ENCODE measurements at regions not wholly inside any gene's neighbourhood (a gene's known extent, or its start where the extent isn't known, plus 50 kb on each side); places are given as distances from the start of the nearest gene placed in this dataset.

DNA sequence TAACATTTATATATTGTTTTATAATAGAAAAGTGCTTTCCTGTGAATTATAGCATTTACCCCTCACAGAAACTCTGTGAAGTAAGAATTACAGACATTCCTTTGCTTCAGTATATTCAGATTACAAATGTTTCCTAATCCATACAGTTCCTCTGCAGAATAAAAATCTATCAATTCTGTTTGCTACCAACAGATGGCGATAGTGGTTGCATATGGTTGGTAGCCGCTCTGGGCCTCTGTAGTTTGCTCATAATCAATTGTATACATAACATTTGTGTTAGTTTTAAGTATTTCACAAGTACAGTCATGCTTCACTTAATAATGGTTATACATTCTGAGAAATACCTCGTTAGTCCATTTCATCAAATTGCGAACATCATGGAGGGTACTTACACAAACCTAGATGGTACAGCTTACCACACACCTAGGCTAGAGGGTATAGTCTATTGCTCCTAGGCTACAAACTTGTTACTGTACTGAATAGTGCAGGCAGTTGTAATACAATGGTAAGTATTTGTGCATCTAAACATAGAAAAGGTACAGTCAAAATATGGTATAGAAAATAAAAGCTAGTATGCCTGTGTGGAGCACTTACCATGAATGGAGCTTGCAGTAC, 94.4 kb upstream of the STEAP4 start:
- Histone ChIP-seq H3K36me3 (ENCODE audit: control insufficient read depth, insufficient read depth, low read length) (no peaks in the 10 kb centered on the region), H3K4me3 (replicated peaks in 1 of 4; ENCODE audit: control extremely low read depth in 1 of 4, insufficient read depth in 1 of 4, low read depth in 3 of 4, low read length in 4 of 4) (no peak overlapping the region), H3K27me3 (ENCODE audit: control insufficient read depth, insufficient read depth, low read length) (no peaks in the 10 kb centered on the region), H3K27ac (ENCODE audit: insufficient read depth, low read length) (no peak overlapping the region), H3K4me2 (ENCODE audit: extremely low read depth, insufficient read depth, low read length) (no peak overlapping the region), H3K79me2 (ENCODE audit: control insufficient read depth, insufficient read depth, low read length) (no peaks in the 10 kb centered on the region), H4K20me1 (ENCODE audit: control insufficient read depth, extremely low read depth, insufficient read depth, low read length) (no peaks in the 10 kb centered on the region), H3K9me3 (ENCODE audit: control insufficient read depth, insufficient read depth, low read depth, low read length) (no peaks in the 10 kb centered on the region), H3K9ac (ENCODE audit: insufficient read depth, low read length) (no peak overlapping the region), H2AFZ (ENCODE audit: low read length) (no peak overlapping the region), H3K4me1 (ENCODE audit: control insufficient read depth, extremely low read depth, insufficient read depth, low read length) (no peaks in the 10 kb centered on the region)
- no peak for DNase-seq (ENCODE audit: low read depth in 2 of 2)
- TF ChIP-seq EZH2 (IDR thresholded peaks at IDR 0.05; ENCODE audit: low read length, missing control alignments) (no peak), CTCF (conservative IDR thresholded peaks at IDR 0.05 in 1 of 2, IDR thresholded peaks at IDR 0.05 in 1 of 2; ENCODE audit: low read depth in 1 of 2, low read length in 2 of 2) (peak in 1 of 2 donors; percentile 11)

GRCh38 chr7:88399696-88400240, 93.1 kb upstream of the STEAP4 start:
- no peaks in the 10 kb centered on the region for H3K36me3 ChIP-seq (ENCODE audit: control insufficient read depth, insufficient read depth, low read length)
- TF ChIP-seq EZH2 (IDR thresholded peaks at IDR 0.05; ENCODE audit: low read length, missing control alignments) (no peak), CTCF (conservative IDR thresholded peaks at IDR 0.05 in 1 of 2, IDR thresholded peaks at IDR 0.05 in 1 of 2; ENCODE audit: low read depth in 1 of 2, low read length in 2 of 2) (no peak)
- DNase-seq (ENCODE audit: low read depth in 2 of 2): no peak
- H3K79me2 ChIP-seq (ENCODE audit: control insufficient read depth, insufficient read depth, low read length): no peaks in the 10 kb centered on the region
- no peaks in the 10 kb centered on the region for H3K27me3 ChIP-seq (ENCODE audit: control insufficient read depth, insufficient read depth, low read length)
- H3K4me1 ChIP-seq (ENCODE audit: control insufficient read depth, extremely low read depth, insufficient read depth, low read length): no peaks in the 10 kb centered on the region
- no peak overlapping the region for H3K9ac ChIP-seq (ENCODE audit: insufficient read depth, low read length)
- no peak overlapping the region for H3K4me3 ChIP-seq (replicated peaks in 1 of 4; ENCODE audit: control extremely low read depth in 1 of 4, insufficient read depth in 1 of 4, low read depth in 3 of 4, low read length in 4 of 4)
- H3K9me3 ChIP-seq (ENCODE audit: control insufficient read depth, insufficient read depth, low read depth, low read length): no peaks in the 10 kb centered on the region
- H2AFZ ChIP-seq (ENCODE audit: low read length): no peak overlapping the region
- no peaks in the 10 kb centered on the region for H4K20me1 ChIP-seq (ENCODE audit: control insufficient read depth, extremely low read depth, insufficient read depth, low read length)
- no peak overlapping the region for H3K27ac ChIP-seq (ENCODE audit: insufficient read depth, low read length)
- no peak overlapping the region for H3K4me2 ChIP-seq (ENCODE audit: extremely low read depth, insufficient read depth, low read length)

GRCh38 chr7:88399036-88399435, 92.3 kb upstream of the STEAP4 start:
- Histone ChIP-seq H3K36me3 (ENCODE audit: control insufficient read depth, insufficient read depth, low read length) (no peaks in the 10 kb centered on the region), H3K9me3 (ENCODE audit: control insufficient read depth, insufficient read depth, low read depth, low read length) (no peaks in the 10 kb centered on the region), H4K20me1 (ENCODE audit: control insufficient read depth, extremely low read depth, insufficient read depth, low read length) (no peaks in the 10 kb centered on the region), H3K4me1 (ENCODE audit: control insufficient read depth, extremely low read depth, insufficient read depth, low read length) (no peaks in the 10 kb centered on the region), H3K9ac (ENCODE audit: insufficient read depth, low read length) (no peak overlapping the region), H3K27ac (ENCODE audit: insufficient read depth, low read length) (no peak overlapping the region), H3K4me2 (ENCODE audit: extremely low read depth, insufficient read depth, low read length) (no peak overlapping the region), H3K79me2 (ENCODE audit: control insufficient read depth, insufficient read depth, low read length) (no peaks in the 10 kb centered on the region), H3K4me3 (replicated peaks in 1 of 4; ENCODE audit: control extremely low read depth in 1 of 4, insufficient read depth in 1 of 4, low read depth in 3 of 4, low read length in 4 of 4) (no peak overlapping the region), H2AFZ (ENCODE audit: low read length) (no peak overlapping the region), H3K27me3 (ENCODE audit: control insufficient read depth, insufficient read depth, low read length) (no peaks in the 10 kb centered on the region)
- DNase-seq (ENCODE audit: low read depth in 2 of 2): no peak
- TF ChIP-seq EZH2 (IDR thresholded peaks at IDR 0.05; ENCODE audit: low read length, missing control alignments) (no peak), CTCF (conservative IDR thresholded peaks at IDR 0.05 in 1 of 2, IDR thresholded peaks at IDR 0.05 in 1 of 2; ENCODE audit: low read depth in 1 of 2, low read length in 2 of 2) (no peak)

All from fibroblast of lung (primary cell).